ENCODE measurements at regions not wholly inside any gene's neighbourhood (a gene's known extent, or its start where the extent isn't known, plus 50 kb on each side); places are given as distances from the start of the nearest gene placed in this dataset.

- TF ChIP-seq MXI1 (IDR thresholded peaks at IDR 0.05; ENCODE audit: borderline replicate concordance, low read depth, low read length) (no peak), CTCF (conservative IDR thresholded peaks at IDR 0.05; ENCODE audit: low read depth, low read length) (no peak), RAD21 (IDR thresholded peaks at IDR 0.05; ENCODE audit: low read length) (no peak), USF2 (IDR thresholded peaks at IDR 0.05; ENCODE audit: low read depth, low read length) (no peak), POLR2A (IDR thresholded peaks at IDR 0.05; ENCODE audit: low read depth, low read length) (no peak), CHD1 (IDR thresholded peaks at IDR 0.05; ENCODE audit: low read depth, low read length) (no peak), MAZ (IDR thresholded peaks at IDR 0.05; ENCODE audit: borderline replicate concordance, low read depth, low read length) (no peak), RCOR1 (IDR thresholded peaks at IDR 0.05; ENCODE audit: insufficient replicate concordance, low read length) (no peak), ELK1 (IDR thresholded peaks at IDR 0.05; ENCODE audit: borderline replicate concordance, low read depth, low read length) (no peak), CEBPB (IDR thresholded peaks at IDR 0.05; ENCODE audit: low read depth, low read length) (no peak), MAFK (IDR thresholded peaks at IDR 0.05; ENCODE audit: low read depth, low read length) (no peak), NFE2L2 (IDR thresholded peaks at IDR 0.05; ENCODE audit: low read depth, low read length) (no peak)
These were observed 335.6 kb upstream of the SLC16A7 start for GRCh38 chr12:59260202-59260601.

Measured in IMR-90 (cell line).